Fibroblast of lung (primary cell): ENCODE measurements at regions not wholly inside any gene's neighbourhood (a gene's known extent, or its start where the extent isn't known, plus 50 kb on each side); places are given as distances from the start of the nearest gene placed in this dataset.
A peak's percentile ranks its signal among the peaks of the same experiment; 100 is the strongest.

ENCODE experiments used
- DNase-seq, 2 donors: peaks; one replicate each; pipeline versions ENCODE4 v3.0.0 to v3.0.0-alpha.2; 2010; ENCODE audit warnings: low read depth in 2 of 2
- H2AFZ ChIP-seq: 2 replicates; pipeline ENCODE4 v1.5.1; 2012; ENCODE audit warnings: low read length, control low read depth, inconsistent platforms
- H3K27ac ChIP-seq: 2 replicates; pipeline ENCODE4 v1.5.1; 2011; ENCODE audit warnings: low read length, control low read depth; ENCODE audit not compliant: insufficient read depth
- H3K27me3 ChIP-seq: 2 replicates; pipeline ENCODE4 v1.5.1; 2011; ENCODE audit warnings: mild to moderate bottlenecking, low read length; ENCODE audit not compliant: control insufficient read depth, insufficient read depth
- H3K36me3 ChIP-seq: 2 replicates; pipeline ENCODE4 v1.5.1; 2011; ENCODE audit warnings: low read length; ENCODE audit not compliant: control insufficient read depth, insufficient read depth
- H3K4me1 ChIP-seq: 2 replicates; pipeline ENCODE4 v1.5.1; 2011; ENCODE audit warnings: low read length; ENCODE audit not compliant: control insufficient read depth, insufficient read depth; ENCODE audit errors: extremely low read depth
- H3K4me2 ChIP-seq: 2 replicates; pipeline ENCODE4 v1.5.1; 2011; ENCODE audit warnings: low read length, control low read depth; ENCODE audit not compliant: insufficient read depth; ENCODE audit errors: extremely low read depth
- H3K4me3 ChIP-seq, 4 experiments: fragments of 200-600 bp in 1 of 4; sonication (generic) in 1 of 4; replicated peaks in 1 of 4; 2 replicates each; pipeline ENCODE4 v1.5.1; 2011 to 2016; ENCODE audit warnings: low read length in 4 of 4, low read depth in 3 of 4, mild to moderate bottlenecking in 3 of 4, control low read depth in 2 of 4, inconsistent platforms in 1 of 4, mixed read lengths in 1 of 4; ENCODE audit not compliant: insufficient read depth in 1 of 4; ENCODE audit errors: control extremely low read depth in 1 of 4
- H3K79me2 ChIP-seq: 2 replicates; pipeline ENCODE4 v1.5.1; 2012; ENCODE audit warnings: mild to moderate bottlenecking, low read length, inconsistent platforms; ENCODE audit not compliant: control insufficient read depth, insufficient read depth
- H3K9ac ChIP-seq: 2 replicates; pipeline ENCODE4 v1.5.1; 2011; ENCODE audit warnings: mild to moderate bottlenecking, low read length, control low read depth; ENCODE audit not compliant: insufficient read depth
- H3K9me3 ChIP-seq: 2 replicates; pipeline ENCODE4 v1.5.1; 2012; ENCODE audit warnings: low read depth, low read length; ENCODE audit not compliant: control insufficient read depth, insufficient read depth
- H4K20me1 ChIP-seq: 2 replicates; pipeline ENCODE4 v1.5.1; 2011; ENCODE audit warnings: low read length; ENCODE audit not compliant: control insufficient read depth, insufficient read depth; ENCODE audit errors: extremely low read depth
- EZH2 ChIP-seq: IDR thresholded peaks from 2 replicates; pipeline ENCODE4 v1.5.1; 2012; ENCODE audit warnings: low read length, control low read depth, mild to moderate bottlenecking; ENCODE audit errors: missing control alignments
- TF ChIP-seq, protein P1 (sequence below), 2 donors: IDR thresholded peaks in 1 of 2; conservative IDR thresholded peaks in 1 of 2; 1 replicate in 1 of 2; 2 replicates in 1 of 2; pipeline ENCODE4 v1.5.1; 2011 to 2012; ENCODE audit warnings: low read length in 2 of 2, control low read depth in 1 of 2, inconsistent platforms in 1 of 2, low read depth in 1 of 2, mild to moderate bottlenecking in 1 of 2

GRCh38 chr2:67642961-67643360 is 245.8 kb downstream of the ETAA1 start:
- Histone ChIP-seq H3K36me3 (no peaks in the 10 kb centered on the region), H3K9ac (no peak overlapping the region), H3K27ac (no peak overlapping the region), H4K20me1 (no peaks in the 10 kb centered on the region), H3K79me2 (no peaks in the 10 kb centered on the region), H2AFZ (no peak overlapping the region), H3K4me1 (no peaks in the 10 kb centered on the region), H3K27me3 (no peaks in the 10 kb centered on the region), H3K9me3 (no peaks in the 10 kb centered on the region), H3K4me2 (no peak overlapping the region), H3K4me3 (no peak overlapping the region)
- DNase-seq, result no peak
- no peak for TF ChIP-seq EZH2
- TF ChIP-seq, protein P1, sequence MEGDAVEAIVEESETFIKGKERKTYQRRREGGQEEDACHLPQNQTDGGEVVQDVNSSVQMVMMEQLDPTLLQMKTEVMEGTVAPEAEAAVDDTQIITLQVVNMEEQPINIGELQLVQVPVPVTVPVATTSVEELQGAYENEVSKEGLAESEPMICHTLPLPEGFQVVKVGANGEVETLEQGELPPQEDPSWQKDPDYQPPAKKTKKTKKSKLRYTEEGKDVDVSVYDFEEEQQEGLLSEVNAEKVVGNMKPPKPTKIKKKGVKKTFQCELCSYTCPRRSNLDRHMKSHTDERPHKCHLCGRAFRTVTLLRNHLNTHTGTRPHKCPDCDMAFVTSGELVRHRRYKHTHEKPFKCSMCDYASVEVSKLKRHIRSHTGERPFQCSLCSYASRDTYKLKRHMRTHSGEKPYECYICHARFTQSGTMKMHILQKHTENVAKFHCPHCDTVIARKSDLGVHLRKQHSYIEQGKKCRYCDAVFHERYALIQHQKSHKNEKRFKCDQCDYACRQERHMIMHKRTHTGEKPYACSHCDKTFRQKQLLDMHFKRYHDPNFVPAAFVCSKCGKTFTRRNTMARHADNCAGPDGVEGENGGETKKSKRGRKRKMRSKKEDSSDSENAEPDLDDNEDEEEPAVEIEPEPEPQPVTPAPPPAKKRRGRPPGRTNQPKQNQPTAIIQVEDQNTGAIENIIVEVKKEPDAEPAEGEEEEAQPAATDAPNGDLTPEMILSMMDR (conservative IDR thresholded peaks at IDR 0.05 in 1 of 2, IDR thresholded peaks at IDR 0.05 in 1 of 2; ENCODE audit: low read depth in 1 of 2, low read length in 2 of 2), result no peak

- no peaks in the 10 kb centered on the region for H3K9me3 ChIP-seq
- peaks cover 5% of the 10 kb centered on the region for H3K4me1 ChIP-seq
- H3K4me2 ChIP-seq, result no peak overlapping the region
- H3K9ac ChIP-seq, result no peak overlapping the region
- H2AFZ ChIP-seq, result no peak overlapping the region
- no peak overlapping the region for H3K4me3 ChIP-seq
- no peaks in the 10 kb centered on the region for H3K79me2 ChIP-seq
- no peaks in the 10 kb centered on the region for H3K27me3 ChIP-seq
- peak in 1 of 2 donors; percentile 85 for DNase-seq
- no peak overlapping the region for H3K27ac ChIP-seq
- TF ChIP-seq EZH2, result no peak
- TF ChIP-seq, protein P1 (conservative IDR thresholded peaks at IDR 0.05 in 1 of 2, IDR thresholded peaks at IDR 0.05 in 1 of 2; ENCODE audit: low read depth in 1 of 2, low read length in 2 of 2), result no peak
- no peaks in the 10 kb centered on the region for H3K36me3 ChIP-seq
- H4K20me1 ChIP-seq, result no peaks in the 10 kb centered on the region
Observed at GRCh38 chr2:67645280-67646138, 248.4 kb downstream of the ETAA1 start.

DNA sequence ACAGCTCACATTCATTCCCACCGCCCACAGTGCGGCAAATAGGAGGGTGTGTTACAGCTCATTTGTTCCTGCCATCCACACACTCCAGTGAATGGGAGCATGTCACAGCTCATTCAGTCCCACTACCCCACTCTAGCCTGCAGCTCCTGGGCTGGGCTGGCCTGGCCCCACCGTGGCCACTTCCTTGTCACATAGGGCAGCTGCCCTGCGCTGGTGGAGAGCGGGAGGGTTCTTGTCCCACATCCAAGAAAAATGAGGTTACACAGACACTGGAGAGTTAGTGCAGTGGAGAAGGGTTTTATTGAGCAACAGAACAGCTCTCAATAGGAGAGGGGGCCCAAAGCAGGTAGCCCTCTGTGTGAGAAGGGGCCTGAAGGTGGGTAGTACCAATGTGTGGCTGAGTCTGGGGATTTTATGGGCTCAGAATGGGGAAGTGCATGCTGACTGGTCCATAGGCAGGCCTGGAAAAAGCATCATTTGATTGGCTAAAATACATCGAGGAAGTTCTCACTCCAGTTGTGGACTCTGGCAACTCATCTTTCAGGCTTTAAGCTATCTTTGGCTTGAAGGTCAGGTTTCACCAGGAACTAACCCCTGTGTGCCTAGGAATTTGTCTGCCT is 249.7 kb downstream of the ETAA1 start:
- H3K9me3 ChIP-seq, result no peaks in the 10 kb centered on the region
- no peak overlapping the region for H3K9ac ChIP-seq
- H3K4me3 ChIP-seq, result no peak overlapping the region
- no peaks in the 10 kb centered on the region for H4K20me1 ChIP-seq
- no peak overlapping the region for H3K4me2 ChIP-seq
- H3K4me1 ChIP-seq, result peaks cover 5% of the 10 kb centered on the region
- H3K36me3 ChIP-seq, result no peaks in the 10 kb centered on the region
- DNase-seq, result no peak
- H3K27me3 ChIP-seq, result no peaks in the 10 kb centered on the region
- no peak overlapping the region for H2AFZ ChIP-seq
- TF ChIP-seq, protein P1 (conservative IDR thresholded peaks at IDR 0.05 in 1 of 2, IDR thresholded peaks at IDR 0.05 in 1 of 2; ENCODE audit: low read depth in 1 of 2, low read length in 2 of 2), result no peak
- TF ChIP-seq EZH2, result no peak
- no peaks in the 10 kb centered on the region for H3K79me2 ChIP-seq
- H3K27ac ChIP-seq, result no peak overlapping the region
